ENCODE measurements at regions not wholly inside any gene's neighbourhood (a gene's known extent, or its start where the extent isn't known, plus 50 kb on each side); places are given as distances from the start of the nearest gene placed in this dataset.
A peak's percentile ranks its signal among the peaks of the same experiment; 100 is the strongest.

DNA sequence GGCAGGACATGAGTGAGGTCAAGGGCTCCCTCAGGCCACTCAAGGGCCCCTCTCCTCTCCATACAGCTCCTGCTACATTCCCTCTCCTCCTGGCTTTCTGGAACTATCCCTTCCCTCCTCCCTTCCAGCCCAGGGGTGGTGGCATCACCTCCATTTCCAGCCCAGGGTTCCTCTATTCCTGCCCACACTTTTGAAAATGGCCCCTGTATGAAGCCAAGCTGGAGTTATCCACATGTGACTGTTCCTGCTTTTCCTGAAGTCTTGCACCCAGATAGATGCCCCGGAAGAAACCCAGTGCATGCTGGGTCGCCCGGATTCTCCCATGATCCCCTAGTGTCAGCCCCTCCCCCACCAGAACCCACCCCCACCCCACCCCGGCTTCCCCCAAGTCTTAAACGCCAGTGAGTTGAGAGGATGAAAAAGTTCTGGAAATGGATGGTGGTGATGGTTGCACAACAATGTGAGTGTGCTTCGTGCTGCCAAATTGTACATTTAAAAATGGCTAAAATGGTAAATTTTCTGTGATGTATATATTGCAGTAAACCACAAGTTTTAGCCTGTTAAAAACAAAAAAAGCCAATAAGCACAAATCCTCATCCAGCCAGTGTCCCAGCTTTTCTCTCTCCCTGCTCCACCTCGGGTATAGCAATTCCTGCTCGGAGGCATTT lies 136.9 kb downstream of the SCARB1 start:
- DNase-seq (ENCODE audit: low spot score): no peak

DNA sequence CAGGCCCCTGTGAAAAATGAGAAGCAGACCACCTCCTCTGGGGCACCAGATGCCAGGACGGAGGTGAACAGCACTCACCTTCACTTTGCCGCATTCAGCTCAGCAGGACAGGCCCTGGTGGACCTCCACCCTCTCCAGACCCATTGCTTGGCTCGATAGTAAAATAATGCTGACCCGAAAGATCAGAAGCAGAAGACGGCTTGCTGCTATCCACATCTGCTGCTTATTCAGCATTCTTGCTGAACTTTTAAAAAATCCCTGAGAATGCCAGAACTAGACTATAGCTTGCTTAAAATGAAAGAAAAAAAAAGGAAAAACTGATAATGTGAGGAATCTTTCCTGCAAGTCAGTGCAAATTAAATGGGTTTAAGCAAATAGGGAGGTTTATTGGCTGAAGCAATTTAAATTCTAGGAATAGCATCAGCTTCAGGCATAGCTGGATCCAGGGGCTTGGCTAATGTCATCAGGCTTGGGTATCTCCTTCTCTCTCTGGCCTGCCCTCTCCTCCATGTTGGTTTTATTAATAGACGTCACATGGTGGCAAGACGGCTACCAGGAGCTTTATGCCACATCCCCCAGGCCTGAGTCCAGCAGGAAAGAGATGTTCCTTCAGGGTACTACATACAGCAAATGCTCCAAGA lies 137.9 kb downstream of the SCARB1 start:
- no peak for DNase-seq (ENCODE audit: low spot score)

DNA sequence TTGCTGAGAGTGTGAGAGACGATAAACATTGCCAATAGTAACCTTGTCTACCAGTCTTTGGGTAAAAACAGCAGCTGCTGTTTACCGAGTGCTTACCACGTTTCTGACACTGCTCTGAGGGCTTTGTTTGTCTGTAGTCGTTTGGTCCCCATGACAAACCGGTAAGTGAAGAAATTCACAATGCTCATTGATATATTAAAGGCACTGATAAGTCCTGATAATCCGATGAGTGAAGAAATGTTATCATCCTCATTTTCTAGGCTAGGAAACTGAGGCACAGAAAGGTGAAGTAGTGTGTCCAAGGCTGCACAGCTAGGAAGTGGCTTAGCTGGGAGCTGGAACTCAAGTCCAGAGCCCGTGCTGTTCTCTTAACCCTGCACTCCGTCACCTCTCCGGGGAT lies 138.6 kb downstream of the SCARB1 start:
- no peak for DNase-seq (ENCODE audit: low spot score)

DNA sequence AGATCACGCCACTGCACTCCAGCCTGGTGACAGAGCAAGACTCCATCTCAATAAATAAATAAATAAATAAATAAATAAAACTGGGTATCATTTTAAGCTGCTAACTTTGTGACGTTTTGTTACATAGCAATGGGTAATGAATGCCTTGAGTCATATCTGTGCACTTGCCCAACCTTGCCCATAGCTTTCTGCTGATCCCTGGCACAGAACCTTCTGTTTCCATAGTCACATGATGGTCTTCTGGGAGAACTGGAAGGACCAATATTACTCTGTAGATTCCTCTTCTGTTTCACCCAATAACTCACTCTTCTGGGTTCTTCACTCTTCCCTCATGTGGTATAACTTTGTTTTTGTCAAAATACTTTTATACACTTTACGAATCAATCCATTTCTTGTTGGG lies 140.8 kb downstream of the SCARB1 start:
- no peak for DNase-seq (ENCODE audit: low spot score)

DNA sequence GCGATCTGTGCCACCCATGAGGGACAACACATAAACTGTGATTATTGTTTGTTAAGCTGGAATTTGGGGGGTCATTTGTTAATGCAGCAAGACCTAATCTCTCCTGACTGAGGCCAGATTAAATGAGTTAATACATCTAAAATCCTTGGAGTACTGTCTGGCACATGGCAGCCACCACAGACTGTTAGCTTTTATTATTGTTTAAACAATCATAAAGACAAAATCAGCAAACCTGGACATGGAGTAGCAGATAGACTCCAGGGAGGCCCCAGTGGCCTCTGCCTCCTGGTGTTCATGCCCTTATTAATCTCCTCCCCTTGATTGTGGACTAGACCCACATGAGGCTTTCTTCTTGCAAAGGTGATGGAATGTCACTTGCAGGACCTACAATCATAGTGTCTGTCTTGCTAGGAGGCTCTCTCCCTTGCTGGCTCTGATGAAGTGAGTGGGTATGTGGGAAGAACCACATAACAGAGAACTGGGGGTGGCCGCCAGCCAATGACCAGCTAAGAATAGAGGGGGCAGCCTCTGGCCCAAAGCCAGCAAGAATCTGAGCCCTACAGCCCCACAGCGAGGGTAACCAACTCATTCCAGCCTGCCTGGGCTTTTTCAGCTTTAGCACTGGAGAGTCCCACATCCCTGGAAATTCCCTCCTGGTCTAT lies 142.0 kb downstream of the SCARB1 start:
- no peak for DNase-seq (ENCODE audit: low spot score)

DNA sequence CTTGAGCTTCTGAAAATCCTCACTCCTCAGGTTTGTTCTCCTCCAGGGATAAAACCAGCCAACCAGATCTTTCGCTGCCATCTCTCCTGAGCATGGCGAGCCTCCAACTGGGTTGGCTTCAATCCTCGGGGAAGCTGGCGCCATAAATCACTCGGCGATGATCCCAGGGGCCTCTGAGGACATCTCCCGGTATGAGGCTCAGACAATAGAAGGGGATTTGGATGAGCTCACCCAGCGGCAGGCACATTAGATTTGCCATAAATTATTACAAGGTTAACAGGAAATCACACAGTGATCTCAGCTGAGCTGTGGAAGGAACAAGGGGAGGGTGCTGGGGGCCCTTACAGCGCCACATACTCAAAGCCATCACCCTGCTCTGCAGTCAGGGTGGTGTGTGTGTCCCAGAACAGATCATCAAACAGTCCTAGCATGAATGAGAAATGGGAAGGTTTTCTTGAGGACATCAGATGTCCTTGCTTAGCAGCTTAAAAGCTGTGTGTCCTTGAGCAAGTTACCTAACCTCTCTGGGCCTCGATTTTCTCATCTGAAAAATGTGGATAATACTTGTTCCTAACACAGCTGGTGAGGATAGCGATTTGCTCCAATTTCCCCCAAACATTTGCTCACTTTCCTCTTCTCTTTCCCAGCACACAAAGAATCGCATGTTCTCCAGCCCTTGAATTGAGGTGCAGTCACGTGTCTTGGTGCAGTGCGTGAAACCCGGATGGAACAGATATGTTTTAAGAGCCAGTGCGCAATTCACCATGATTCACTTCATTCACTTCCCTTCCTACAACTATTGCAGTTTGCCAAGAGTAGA lies 142.8 kb downstream of the SCARB1 start:
- peak; percentile 93 for DNase-seq (ENCODE audit: low spot score)

DNA sequence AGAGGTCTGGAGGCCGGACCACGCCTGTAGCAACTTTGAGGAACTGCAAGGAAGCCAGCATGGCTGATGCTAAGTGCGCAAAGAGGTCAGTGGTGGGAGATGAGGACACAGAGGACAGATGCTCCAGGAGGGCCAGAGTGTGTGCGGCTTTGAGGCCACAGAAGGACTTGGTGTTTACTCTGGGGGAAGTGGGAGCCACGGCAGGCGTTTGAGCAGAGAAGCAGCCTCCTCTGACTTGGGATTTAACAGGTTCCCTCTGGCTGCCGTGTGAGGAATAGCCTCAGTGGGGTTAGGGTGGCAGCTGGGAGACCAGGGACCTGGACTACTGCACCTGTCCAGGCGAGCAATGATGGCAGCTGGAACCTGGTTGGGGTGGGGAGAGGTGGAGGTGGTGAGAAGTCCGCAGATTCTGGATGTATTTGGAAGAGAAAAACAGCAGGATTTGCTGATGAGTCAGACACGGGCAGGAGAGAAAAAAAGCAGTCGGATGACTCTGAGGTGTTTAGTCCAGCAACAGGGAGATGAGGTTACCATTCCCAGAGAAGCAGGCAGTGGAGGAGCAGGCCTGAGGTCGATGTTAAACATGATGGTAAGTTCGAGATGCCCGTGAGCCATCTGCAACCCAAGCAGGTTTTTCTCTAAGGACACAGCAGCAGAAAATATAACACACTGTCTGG lies 143.5 kb downstream of the SCARB1 start:
- DNase-seq (ENCODE audit: low spot score): peak; percentile 29

DNA sequence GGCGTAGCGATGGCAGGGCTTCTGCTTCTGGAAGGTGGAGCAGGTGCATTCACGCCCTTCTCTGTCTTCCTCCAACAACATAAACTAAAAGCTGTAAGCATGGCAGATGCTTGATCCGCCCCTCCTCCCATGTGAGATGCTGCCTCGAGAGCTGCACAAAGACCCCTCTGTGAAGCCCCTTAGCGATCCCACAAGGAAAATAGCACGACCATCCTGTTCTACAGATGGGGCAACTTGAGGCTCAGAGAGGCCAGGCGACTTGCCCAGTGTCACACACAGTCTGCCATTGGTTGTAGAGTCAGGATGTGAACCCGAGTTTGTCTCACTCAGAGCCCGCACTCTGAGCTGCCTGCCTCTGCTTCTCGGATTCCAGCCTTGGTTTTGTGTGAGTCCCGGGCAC lies 144.4 kb downstream of the SCARB1 start:
- DNase-seq (ENCODE audit: low spot score): no peak

DNA sequence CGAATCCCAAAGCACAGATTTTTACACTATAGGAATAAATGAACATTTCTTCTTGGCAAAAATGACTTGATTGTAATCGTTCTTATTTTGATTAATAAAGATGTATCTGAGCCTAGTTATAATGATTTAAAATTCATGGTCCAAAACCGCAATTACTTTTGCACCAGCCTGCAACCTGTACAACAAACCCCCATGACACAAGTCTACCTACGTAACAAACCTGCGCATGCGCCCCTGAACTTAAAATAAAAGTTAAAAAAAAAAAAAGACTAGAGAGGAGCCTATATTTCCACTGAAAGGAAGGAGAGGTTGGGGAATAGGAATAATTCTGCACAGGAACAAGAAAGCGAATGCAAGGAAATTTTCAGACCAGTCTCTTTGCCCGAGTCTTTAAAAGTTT lies 145.2 kb downstream of the SCARB1 start:
- DNase-seq (ENCODE audit: low spot score): no peak

DNA sequence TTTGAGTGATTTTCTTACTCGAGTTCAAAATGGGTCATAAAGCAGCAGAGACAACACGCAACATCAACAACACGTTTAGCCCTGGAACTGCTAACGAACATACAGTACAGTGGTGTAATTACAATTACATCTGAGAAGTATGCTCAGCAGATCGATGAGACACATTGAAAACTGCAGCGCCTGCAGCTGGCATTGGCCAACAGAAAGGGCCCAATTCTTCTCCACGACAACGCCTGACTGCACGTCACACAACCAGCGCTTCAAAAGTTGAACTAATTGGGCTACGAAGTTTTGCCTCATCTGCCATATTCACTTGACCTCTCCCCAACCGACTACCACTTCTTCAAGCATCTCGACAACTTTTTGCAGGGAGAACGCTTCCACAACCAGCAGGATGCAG lies 145.6 kb downstream of the SCARB1 start:
- DNase-seq (ENCODE audit: low spot score): no peak

DNA sequence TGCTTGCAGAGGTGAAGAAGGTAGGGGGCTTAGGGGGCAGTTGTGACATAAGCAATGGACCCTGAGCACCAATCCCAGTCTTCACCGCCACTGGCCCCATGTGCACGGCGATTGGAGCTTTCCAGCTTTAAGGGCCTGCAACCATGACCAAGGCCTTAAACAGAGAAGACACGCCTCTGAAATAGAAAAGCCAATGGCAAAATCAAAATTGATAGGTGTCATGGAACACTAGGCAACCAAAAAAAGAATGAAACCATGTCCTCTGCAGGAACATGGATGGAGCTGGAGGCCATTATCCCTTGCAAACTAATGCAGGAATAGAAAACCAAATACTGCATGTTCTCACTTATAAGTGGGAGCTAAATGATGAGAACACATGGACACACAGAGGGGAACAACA lies 146.3 kb downstream of the SCARB1 start:
- DNase-seq (ENCODE audit: low spot score): no peak

DNA sequence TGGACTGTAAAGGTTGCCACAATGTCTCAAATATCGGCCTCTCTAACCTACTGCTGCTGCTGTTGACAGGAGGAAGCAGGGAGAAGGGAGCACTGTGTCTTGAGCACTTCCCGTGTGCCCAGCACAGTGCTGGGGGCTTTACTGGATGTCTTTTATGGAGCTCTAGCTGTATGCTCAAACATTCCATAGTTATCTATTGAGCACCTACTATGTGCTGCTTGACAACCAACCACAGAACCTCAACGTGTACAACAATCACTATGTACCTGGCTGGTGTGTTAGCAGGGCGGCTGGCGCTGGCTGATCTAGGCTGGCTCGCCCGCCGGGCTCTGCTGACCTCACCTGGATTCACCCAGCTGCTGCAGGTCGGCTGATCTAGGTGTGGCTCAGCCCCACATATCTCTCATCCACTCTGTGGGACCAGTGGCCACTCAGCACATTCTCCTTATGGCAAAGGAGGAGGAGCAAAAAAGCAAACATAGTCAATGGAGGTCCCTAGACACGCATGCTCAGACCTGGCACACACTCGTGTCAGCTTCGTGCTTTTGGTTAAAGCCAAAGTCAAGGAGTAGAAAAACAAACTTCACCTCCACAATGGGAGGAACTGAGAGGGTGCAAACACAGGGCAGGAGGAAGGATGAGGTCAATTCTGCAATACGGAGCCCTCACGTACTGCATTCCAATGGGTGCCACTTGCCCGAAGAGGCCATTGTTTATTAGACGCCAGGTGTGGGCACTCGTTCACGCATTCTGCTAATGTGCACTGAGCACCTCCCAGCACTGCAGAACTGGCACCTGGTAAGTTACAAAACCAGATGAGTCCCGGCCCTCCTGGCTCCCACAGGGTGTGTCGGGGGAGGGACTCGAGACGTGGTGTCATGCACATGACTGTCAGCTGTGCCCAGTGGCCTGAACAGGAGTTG lies 147.2 kb downstream of the SCARB1 start:
- DNase-seq (ENCODE audit: low spot score): no peak

DNA sequence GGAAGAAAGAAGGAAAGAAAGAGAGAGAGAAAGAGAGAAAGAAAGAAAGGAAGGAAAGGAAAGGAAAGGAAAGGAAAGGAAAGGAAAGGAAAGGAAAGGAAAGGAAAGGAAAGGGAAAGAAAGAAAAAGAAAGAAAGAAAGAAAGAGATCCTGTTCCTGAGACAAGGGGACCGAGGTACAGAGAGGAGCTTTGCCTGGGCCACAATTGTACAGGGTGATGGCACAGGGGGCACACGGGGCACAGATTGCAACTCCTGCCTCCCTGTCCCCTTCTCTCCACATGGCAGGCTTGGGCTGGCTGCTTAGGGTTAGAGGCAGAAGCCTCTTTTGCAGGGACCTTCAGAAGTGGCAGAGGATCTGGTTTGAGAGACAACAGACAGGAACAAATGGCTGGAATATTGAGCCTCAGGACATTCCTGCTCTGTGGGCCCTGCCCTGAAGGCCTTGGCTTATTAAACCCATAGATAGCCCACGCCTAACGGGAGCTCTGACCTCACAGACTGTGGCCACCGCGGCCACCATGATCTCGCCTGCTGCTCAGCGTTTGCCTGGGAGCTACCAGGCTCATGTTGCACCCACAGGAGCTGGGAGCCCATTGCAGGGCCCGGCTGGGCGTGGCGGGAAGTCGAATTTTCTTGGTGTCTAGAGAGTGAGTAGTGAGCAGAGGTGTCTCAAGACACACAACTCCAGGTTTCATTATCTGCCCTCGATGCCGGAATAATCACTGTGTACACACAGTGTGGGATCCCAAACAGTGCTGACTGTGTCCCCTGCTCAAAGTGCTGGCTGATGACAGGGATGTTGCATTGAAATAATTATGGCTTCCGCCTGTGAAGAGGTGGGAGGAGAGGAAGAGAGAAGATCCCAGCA lies 147.9 kb upstream of the NCOR2 start:
- DNase-seq (ENCODE audit: low spot score): no peak

DNA sequence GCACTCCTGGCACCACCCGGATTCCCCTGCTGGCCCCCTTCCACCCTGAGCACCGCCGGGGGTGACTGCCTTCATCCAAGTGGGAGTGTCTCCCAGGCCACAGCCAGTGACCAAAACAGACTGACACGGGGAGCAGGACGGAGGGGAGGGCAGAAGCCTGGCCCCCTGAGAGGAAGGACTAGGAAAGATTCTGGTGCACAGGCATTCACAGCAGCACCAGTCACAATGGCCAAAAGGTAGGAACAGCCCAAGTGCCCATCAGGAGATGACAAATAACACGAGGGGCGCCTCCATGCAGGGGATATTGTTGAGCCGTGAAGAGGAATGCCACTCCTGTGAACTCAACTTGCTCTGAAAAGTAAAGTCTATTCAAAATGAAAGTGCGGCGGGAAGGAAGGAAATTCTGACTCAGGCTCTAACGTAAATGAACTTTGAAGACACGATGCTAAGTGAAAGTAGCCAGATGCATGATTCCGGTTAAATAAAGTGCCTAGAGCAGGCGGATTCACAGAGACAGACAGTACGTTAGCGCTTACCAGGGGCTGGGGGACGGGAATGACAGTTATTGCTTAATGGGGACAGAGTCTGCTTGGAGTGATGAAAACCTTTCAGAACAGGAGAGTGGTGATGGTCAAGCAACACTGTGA lies 146.1 kb upstream of the NCOR2 start:
- no peak for DNase-seq (ENCODE audit: low spot score)

DNA sequence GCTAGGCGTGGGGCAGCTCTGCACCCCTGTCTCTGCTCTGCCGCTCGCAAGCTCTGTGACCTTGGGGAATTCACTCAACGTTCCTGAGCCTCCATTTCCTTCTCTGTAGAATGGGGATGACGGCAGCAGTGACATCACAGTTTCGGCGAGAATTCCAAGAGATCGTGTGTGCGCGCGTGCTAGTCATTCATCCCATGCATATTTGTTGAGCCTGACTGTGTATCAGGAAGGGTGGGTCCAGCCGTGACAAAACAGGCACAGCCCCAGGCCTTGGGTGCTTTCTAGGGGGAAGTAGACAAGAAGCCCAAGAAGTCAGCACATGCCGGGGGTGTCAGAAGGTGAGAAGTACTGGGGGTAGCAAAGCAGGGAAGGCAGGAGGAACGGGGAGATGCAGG lies 145.6 kb upstream of the NCOR2 start:
- no peak for DNase-seq (ENCODE audit: low spot score)

DNA sequence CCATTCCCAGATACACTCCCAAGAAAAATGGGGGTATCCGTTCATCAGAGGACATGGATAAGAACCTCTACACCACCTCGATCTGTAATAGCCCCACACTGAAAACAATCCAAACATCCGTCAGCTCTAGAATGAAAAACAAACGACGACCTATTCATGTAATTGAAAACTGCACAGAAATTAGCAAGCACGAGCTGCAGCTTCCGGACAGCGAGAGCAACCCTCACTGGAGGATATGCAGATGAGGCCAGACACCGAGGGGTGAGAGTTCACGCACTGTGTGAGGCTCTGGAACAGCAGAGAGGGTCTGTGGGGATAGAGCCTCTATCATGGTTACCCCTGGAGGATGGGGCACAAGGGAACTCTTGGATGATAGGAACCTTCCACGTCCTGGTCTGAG lies 143.9 kb upstream of the NCOR2 start:
- no peak for DNase-seq (ENCODE audit: low spot score)

DNA sequence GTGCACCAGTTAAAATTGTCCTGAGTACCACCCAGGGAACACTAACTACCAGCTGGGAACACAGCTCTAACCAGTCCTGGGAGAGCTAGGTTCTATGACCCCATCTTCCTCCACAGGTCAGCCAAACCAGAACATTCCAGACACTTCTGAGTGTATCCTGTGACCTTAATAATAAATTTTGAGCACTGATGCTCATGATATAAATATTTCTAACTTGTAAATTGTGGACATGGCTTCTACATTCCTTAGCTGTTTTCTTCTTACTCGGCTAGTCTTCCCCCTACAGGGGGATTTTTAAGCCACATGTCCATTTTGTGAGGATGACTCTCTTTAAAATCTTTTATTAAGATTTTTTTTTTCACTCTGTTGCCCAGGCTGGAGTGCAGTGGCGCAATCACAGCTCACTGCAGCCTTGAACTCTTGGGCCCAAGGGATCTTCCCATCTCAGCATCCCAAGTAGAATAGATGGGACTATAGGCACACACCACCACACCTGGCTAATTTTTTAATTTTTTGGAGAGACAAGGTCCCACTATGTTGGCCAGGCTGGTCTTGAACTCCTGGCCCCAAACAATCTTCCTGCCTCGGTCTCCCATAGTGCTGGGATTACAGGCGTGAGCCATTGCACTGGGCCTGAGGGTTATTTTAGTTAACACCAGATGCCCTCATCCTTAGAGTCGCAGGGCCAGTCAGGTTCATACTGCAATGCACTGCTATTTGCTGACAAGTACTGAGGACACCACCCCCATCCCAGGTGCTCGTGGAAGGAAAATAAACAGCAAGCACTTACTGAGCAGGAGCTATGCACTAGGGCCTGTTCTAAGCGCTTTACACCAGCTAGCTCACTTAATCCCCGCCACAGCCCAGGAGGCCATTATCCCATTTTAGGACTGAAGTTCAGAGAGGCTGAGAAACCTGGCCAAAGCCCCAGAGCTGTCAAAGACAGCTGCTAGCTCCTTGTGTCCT lies 142.6 kb upstream of the NCOR2 start:
- DNase-seq (ENCODE audit: low spot score): no peak

DNA sequence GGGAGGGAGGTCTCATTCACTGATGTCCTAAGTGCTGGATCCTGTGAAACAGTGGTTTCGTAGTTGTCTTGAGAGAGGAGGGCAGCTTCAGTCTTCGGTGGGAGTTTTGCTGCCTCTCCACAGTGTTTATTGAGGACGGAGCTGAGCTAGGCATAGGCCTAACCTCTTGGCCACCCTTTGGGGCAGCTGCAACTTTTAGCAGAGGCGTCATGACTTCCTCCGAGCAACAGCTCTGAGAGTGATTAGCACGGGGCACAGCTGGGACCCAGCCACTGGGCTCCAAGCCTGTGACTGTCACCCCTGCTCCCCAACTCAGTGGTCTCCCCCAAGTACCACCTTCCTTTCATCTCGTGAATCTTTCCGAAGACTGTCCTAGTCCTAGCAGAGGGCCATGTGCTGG lies 139.9 kb upstream of the NCOR2 start:
- DNase-seq (ENCODE audit: low spot score): no peak

Measured in cerebellar cortex (tissue), 1 donor.